Esophagus muscularis mucosa (tissue), 4 donors: ENCODE measurements at regions not wholly inside any gene's neighbourhood (a gene's known extent, or its start where the extent isn't known, plus 50 kb on each side); places are given as distances from the start of the nearest gene placed in this dataset.

Experiments used
- DNase-seq: peaks from one replicate; pipeline ENCODE4 v3.0.0-alpha.2; 2017; ENCODE audit errors: extremely low spot score
- H3K27ac ChIP-seq, 4 donors: fragments of 200-600 bp; sonication (generic); replicated peaks in 1 of 4; 1 replicate in 3 of 4; 2 replicates in 1 of 4; pipeline ENCODE4 v1.5.1; 2016 to 2019; ENCODE audit warnings: mild to moderate bottlenecking in 1 of 4
- H3K27me3 ChIP-seq, 4 donors: fragments of 200-600 bp; sonication (generic); one replicate each; pipeline versions ENCODE4 v1.5.1 to v1.6.0; 2016 to 2019
- H3K36me3 ChIP-seq, 4 donors: fragments of 200-600 bp; sonication (generic); one replicate each; pipeline ENCODE4 v1.5.1; 2016 to 2019
- H3K4me1 ChIP-seq, 4 donors: fragments of 200-600 bp; sonication (generic); one replicate each; pipeline ENCODE4 v1.5.1; 2016 to 2019
- H3K4me3 ChIP-seq, 4 donors: fragments of 200-600 bp; sonication (generic); 1 replicate in 2 of 4; 2 replicates in 2 of 4; pipeline ENCODE4 v1.5.1; 2016 to 2019; ENCODE audit warnings: mild to moderate bottlenecking in 4 of 4, moderate library complexity in 1 of 4
- H3K9me3 ChIP-seq, 4 donors: fragments of 200-600 bp; sonication (generic); 1 replicate in 3 of 4; 2 replicates in 1 of 4; pipeline ENCODE4 v1.5.1; 2016 to 2019
- EP300 ChIP-seq: sonication (generic); formaldehyde crosslinking; IDR thresholded peaks from one replicate; pipeline ENCODE4 v1.6.1; 2017; ENCODE audit warnings: antibody characterized with exemption
- POLR2A ChIP-seq: fragments of 450-650 bp; IDR thresholded peaks from one replicate; pipeline ENCODE4 v1.6.1; 2017; ENCODE audit warnings: antibody characterized with exemption, moderate library complexity, mild to moderate bottlenecking, low read depth
- POLR2AphosphoS5 ChIP-seq, 2 donors: sonication (generic); formaldehyde crosslinking; IDR thresholded peaks; one replicate each; pipeline ENCODE4 v1.6.1; 2017; ENCODE audit warnings: antibody characterized with exemption in 2 of 2
- WGBS: methylation state at CpG from one replicate; pipeline ENCODE4 v1.1.5; 2018; 5-methylcytosine and 5-hydroxymethylcytosine counted together
- intact Hi-C: fragments of 100-400 bp; cut with DNase I; formaldehyde crosslinking; loops from one replicate; pipeline ENCODE4 v1.15.1; 2023
- TF ChIP-seq, protein P1 (sequence below), 3 experiments: fragments of 200-600 bp in 2 of 3; fragments of 450-650 bp in 1 of 3; sonication (generic) in 2 of 3; IDR thresholded peaks; one replicate each; pipeline ENCODE4 v1.5.1; 2017 to 2019; ENCODE audit warnings: antibody characterized with exemption in 3 of 3, mild to moderate bottlenecking in 2 of 3, moderate library complexity in 1 of 3

- WGBS, result 6% methylated on average over 2 of the region's 6 CpGs
- intact Hi-C loops, result no loop called here
- no peak overlapping the region for H3K27ac ChIP-seq
- no peaks in the 10 kb centered on the region for H3K36me3 ChIP-seq
- TF ChIP-seq POLR2A (no peak), POLR2AphosphoS5 (IDR thresholded peaks at IDR 0.05) (no peak), EP300 (no peak)
- TF ChIP-seq, protein P1, sequence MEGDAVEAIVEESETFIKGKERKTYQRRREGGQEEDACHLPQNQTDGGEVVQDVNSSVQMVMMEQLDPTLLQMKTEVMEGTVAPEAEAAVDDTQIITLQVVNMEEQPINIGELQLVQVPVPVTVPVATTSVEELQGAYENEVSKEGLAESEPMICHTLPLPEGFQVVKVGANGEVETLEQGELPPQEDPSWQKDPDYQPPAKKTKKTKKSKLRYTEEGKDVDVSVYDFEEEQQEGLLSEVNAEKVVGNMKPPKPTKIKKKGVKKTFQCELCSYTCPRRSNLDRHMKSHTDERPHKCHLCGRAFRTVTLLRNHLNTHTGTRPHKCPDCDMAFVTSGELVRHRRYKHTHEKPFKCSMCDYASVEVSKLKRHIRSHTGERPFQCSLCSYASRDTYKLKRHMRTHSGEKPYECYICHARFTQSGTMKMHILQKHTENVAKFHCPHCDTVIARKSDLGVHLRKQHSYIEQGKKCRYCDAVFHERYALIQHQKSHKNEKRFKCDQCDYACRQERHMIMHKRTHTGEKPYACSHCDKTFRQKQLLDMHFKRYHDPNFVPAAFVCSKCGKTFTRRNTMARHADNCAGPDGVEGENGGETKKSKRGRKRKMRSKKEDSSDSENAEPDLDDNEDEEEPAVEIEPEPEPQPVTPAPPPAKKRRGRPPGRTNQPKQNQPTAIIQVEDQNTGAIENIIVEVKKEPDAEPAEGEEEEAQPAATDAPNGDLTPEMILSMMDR (IDR thresholded peaks at IDR 0.05), result no peak
- H3K27me3 ChIP-seq, result peaks cover 0 to 66% (median 0%) of the 10 kb centered on the region in 4 donors
- H3K4me3 ChIP-seq, result no peak overlapping the region
- H3K9me3 ChIP-seq, result peaks cover 0 to 26% (median 14%) of the 10 kb centered on the region in 4 donors
- no peaks in the 10 kb centered on the region for H3K4me1 ChIP-seq
- no peak for DNase-seq
These were observed 1045.8 kb downstream of the TBC1D22A start for GRCh38 chr22:47808236-47808635.

DNA sequence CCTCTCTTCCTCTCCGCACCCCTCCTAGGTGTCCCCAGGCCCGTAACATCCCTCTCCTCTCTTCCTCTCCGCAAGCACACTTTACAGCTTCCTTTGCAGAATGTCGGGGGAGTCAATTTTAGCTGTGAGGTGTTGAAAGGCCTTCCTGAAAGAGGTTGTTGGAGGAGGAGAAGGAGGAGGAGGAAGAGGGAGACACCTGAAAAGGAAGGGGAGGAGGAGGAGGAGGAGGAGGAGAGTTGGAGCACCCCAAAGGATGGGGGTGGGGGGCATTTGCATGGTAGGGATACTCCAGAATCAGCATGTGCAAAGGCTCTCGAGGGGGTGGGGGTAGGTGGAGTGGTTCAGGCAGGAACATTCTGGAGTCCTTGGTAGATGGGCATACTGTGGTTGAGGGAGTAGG is 1045.1 kb downstream of the TBC1D22A start:
- H3K27ac ChIP-seq, result no peak overlapping the region
- TF ChIP-seq POLR2AphosphoS5 (IDR thresholded peaks at IDR 0.05), result no peak
- TF ChIP-seq EP300, result no peak
- no peak for TF ChIP-seq POLR2A
- H3K36me3 ChIP-seq, result no peaks in the 10 kb centered on the region
- WGBS, result 66% methylated on average over 5 of the region's 5 CpGs
- H3K4me3 ChIP-seq, result no peak overlapping the region
- no peaks in the 10 kb centered on the region for H3K4me1 ChIP-seq
- H3K27me3 ChIP-seq, result peaks cover 0 to 67% (median 0%) of the 10 kb centered on the region in 4 donors
- no peak for DNase-seq
- intact Hi-C loops, result no loop called here
- peaks cover 0 to 26% (median 14%) of the 10 kb centered on the region in 4 donors for H3K9me3 ChIP-seq

DNA sequence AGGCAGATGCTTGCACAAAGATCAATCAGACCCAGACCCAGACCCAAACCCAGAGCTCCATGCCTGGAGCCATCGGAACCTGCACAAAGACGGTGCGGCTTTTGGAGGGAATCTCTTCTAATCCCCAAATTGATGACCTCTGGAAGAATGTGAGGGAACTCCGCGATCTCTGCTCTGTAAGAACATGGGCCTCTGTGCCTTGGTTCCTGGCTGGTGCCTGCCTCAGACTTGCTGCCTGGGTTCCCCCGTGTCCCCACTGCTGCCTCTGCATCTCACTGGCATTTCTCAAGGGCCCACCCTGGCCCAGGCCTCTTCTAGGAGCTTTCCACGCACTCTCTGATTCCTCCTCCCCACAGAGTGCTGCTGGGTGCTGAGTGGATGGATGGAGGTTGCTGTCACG is 1044.4 kb downstream of the TBC1D22A start:
- peaks cover 0 to 26% (median 14%) of the 10 kb centered on the region in 4 donors for H3K9me3 ChIP-seq
- 89% methylated on average over 8 of the region's 8 CpGs for WGBS
- no peak overlapping the region for H3K4me3 ChIP-seq

GRCh38 chr22:47805394-47805935 is 1043.0 kb downstream of the TBC1D22A start:
- no peaks in the 10 kb centered on the region for H3K36me3 ChIP-seq
- TF ChIP-seq, protein P1 (IDR thresholded peaks at IDR 0.05), result no peak
- DNase-seq, result no peak
- no peak overlapping the region for H3K27ac ChIP-seq
- intact Hi-C loops, result no loop called here
- peaks cover 0 to 57% (median 0%) of the 10 kb centered on the region in 4 donors for H3K27me3 ChIP-seq
- WGBS, result 93% methylated on average over 6 of the region's 6 CpGs
- H3K4me1 ChIP-seq, result no peaks in the 10 kb centered on the region
- no peak overlapping the region for H3K4me3 ChIP-seq
- peaks cover 0 to 26% (median 14%) of the 10 kb centered on the region in 4 donors for H3K9me3 ChIP-seq

More for the DNA sequence above, 1044.4 kb downstream of the TBC1D22A start:
- Histone ChIP-seq H3K4me1 (no peaks in the 10 kb centered on the region), H3K27me3 (peaks cover 0 to 68% (median 0%) of the 10 kb centered on the region in 4 donors), H3K27ac (no peak overlapping the region), H3K36me3 (no peaks in the 10 kb centered on the region)
- TF ChIP-seq POLR2A (no peak), EP300 (no peak), POLR2AphosphoS5 (IDR thresholded peaks at IDR 0.05) (no peak)
- TF ChIP-seq, protein P1 (IDR thresholded peaks at IDR 0.05), result no peak
- no peak for DNase-seq
- intact Hi-C loops, result no loop called here

DNA sequence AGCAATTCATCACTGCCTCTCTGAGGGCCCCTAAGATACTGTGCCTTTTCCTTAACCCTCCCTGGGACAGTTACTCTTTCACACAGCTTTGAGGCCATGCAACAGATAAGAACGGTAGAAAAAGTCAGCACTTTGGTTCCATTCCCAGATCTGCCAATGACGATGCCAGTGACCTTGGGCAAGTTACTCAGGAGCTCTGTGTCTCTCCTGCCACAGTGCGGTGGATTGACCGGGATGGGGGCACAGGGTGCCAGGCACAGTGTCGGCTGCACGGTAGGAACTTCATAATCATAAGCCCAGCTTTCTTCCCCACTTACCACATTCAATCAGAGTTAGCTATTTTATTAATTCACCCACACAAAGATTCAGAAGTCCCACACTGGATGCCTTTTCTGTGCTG is 1041.8 kb downstream of the TBC1D22A start:
- TF ChIP-seq, protein P1 (IDR thresholded peaks at IDR 0.05), result no peak
- TF ChIP-seq POLR2A (no peak), POLR2AphosphoS5 (IDR thresholded peaks at IDR 0.05) (no peak), EP300 (no peak)
- WGBS, result 69% methylated on average over 6 of the region's 6 CpGs
- H3K27ac ChIP-seq, result no peak overlapping the region
- no peak for DNase-seq
- no peak overlapping the region for H3K4me3 ChIP-seq
- intact Hi-C loops, result no loop called here
- no peaks in the 10 kb centered on the region for H3K36me3 ChIP-seq
- H3K9me3 ChIP-seq, result peaks cover 0 to 34% (median 11%) of the 10 kb centered on the region in 4 donors
- no peaks in the 10 kb centered on the region for H3K4me1 ChIP-seq
- H3K27me3 ChIP-seq, result peaks cover 0 to 49% (median 0%) of the 10 kb centered on the region in 4 donors
